HepG2 (cell line): ENCODE measurements at regions not wholly inside any gene's neighbourhood (a gene's known extent, or its start where the extent isn't known, plus 50 kb on each side); places are given as distances from the start of the nearest gene placed in this dataset.

Experiments used
- ATAC-seq: fragments of 200-7000 bp; cut with Tn5 transposase; 3 replicates; pipeline ENCODE4 v1.9.1; 2020; ENCODE audit warnings: mild to moderate bottlenecking, moderate library complexity
- BruUV-seq: library from RNA; stranded (reverse); fragments of 400-500 nt; replicated peaks from 2 replicates; lab custom pipeline; 2021; lab: Mats Ljungman, UMichigan
- CTCF ChIA-PET: fragments of 300-600 bp; formaldehyde crosslinking; extraction: SDS; loops from one replicate; lab custom pipeline; 2021; ENCODE audit warnings: low total read pairs, inconsistent platforms, low intra/inter-chr PET ratio; lab: Yijun Ruan, JAX
- POLR2A ChIA-PET: fragments of 350-600 bp; sonication (Branson Sonifier 250); formaldehyde crosslinking; loops from one replicate; lab custom pipeline; 2020; ENCODE audit warnings: antibody characterized with exemption, inconsistent platforms; lab: Yijun Ruan, JAX
- DNase-seq: peaks from one replicate; pipeline ENCODE4 v3.0.0-alpha.2; 2015; ENCODE audit warnings: low spot score
- FAIRE-seq: peaks from 3 replicates; lab custom pipeline; 2011; peaks lifted over from hg19 to GRCh38; lab: Jason Lieb, UNC
- H2AFZ ChIP-seq: one replicate; pipeline ENCODE4 v1.6.1; 2011; ENCODE audit warnings: low read length, inconsistent platforms
- H3K27ac ChIP-seq: fragments of 300-600 bp; 3 replicates; pipeline ENCODE4 v1.8.0; 2011; ENCODE audit warnings: mixed run types, mild to moderate bottlenecking, mixed read lengths, low read length, inconsistent platforms; ENCODE audit not compliant: insufficient read depth; ENCODE audit errors: extremely low read length
- H3K27me3 ChIP-seq, 2 experiments: fragments of 200-600 bp in 1 of 2; 2 replicates in 1 of 2; 3 replicates in 1 of 2; pipeline versions ENCODE4 v1.6.0 to v1.8.0; 2011; ENCODE audit warnings: low read length in 2 of 2, mild to moderate bottlenecking in 2 of 2, moderate library complexity in 2 of 2, inconsistent platforms in 1 of 2; ENCODE audit not compliant: insufficient read depth in 2 of 2, control insufficient read depth in 1 of 2
- H3K36me3 ChIP-seq, 2 experiments: fragments of 200-600 bp in 1 of 2; replicated peaks in 1 of 2; 2 replicates in 1 of 2; 3 replicates in 1 of 2; pipeline versions ENCODE4 v1.5.1 to v1.8.0; 2011; ENCODE audit warnings: low read length in 2 of 2, inconsistent platforms in 1 of 2; ENCODE audit not compliant: insufficient read depth in 2 of 2, control insufficient read depth in 1 of 2
- H3K4me1 ChIP-seq: 2 replicates; pipeline ENCODE4 v1.5.1; 2012; ENCODE audit warnings: low read length, inconsistent platforms; ENCODE audit not compliant: insufficient read depth
- H3K4me2 ChIP-seq: 2 replicates; pipeline ENCODE4 v1.6.0; 2011; ENCODE audit warnings: low read depth, low read length, inconsistent platforms
- H3K4me3 ChIP-seq, 3 experiments: fragments of 200-600 bp in 1 of 3; sonication (generic), shearing (Covaris generic) in 1 of 3; replicated peaks in 1 of 3; 2 replicates each; pipeline ENCODE4 v1.5.1; 2011 to 2016; ENCODE audit warnings: low read length in 3 of 3, inconsistent platforms in 2 of 3, low read depth in 2 of 3, mild to moderate bottlenecking in 2 of 3, control low read depth in 1 of 3, mixed read lengths in 1 of 3; ENCODE audit not compliant: insufficient read depth in 1 of 3
- H3K79me2 ChIP-seq: one replicate; pipeline ENCODE4 v1.6.1; 2011; ENCODE audit warnings: low read length, inconsistent platforms; ENCODE audit not compliant: insufficient read depth
- H3K9ac ChIP-seq: 2 replicates; pipeline ENCODE4 v1.6.0; 2011; ENCODE audit warnings: mild to moderate bottlenecking, low read depth, low read length, inconsistent platforms; ENCODE audit not compliant: insufficient read depth
- H3K9me3 ChIP-seq: 2 replicates; pipeline ENCODE4 v1.5.1; 2012; ENCODE audit warnings: mild to moderate bottlenecking, low read length
- H4K20me1 ChIP-seq: 2 replicates; pipeline ENCODE4 v1.6.0; 2011; ENCODE audit warnings: inconsistent platforms, mild to moderate bottlenecking, low read length, moderate library complexity; ENCODE audit not compliant: insufficient read depth
- CBX5 ChIP-seq: sonication (generic); formaldehyde crosslinking; IDR thresholded peaks from 2 replicates; pipeline ENCODE4 v1.4.0; 2020; ENCODE audit warnings: missing genetic modification reagents, borderline replicate concordance
- CCAR2 ChIP-seq: fragments of 200-400 bp; formaldehyde crosslinking; optimal IDR thresholded peaks from 2 replicates; pipeline ENCODE3; 2018; ENCODE audit warnings: low read depth, mild to moderate bottlenecking, low read length, moderate library complexity
- HNRNPH1 ChIP-seq: fragments of 200-400 bp; formaldehyde crosslinking; optimal IDR thresholded peaks from 2 replicates; pipeline ENCODE3; 2017; ENCODE audit warnings: mild to moderate bottlenecking, low read depth, low read length
- PRPF4 ChIP-seq: fragments of 200-400 bp; formaldehyde crosslinking; IDR thresholded peaks from 2 replicates; pipeline ENCODE4 v1.6.1; 2016; ENCODE audit warnings: low read length, low read depth; ENCODE audit not compliant: poor library complexity, severe bottlenecking
- SALL2 ChIP-seq: sonication (generic); formaldehyde crosslinking; IDR thresholded peaks from 2 replicates; pipeline ENCODE4 v1.8.1; 2023; ENCODE audit warnings: mild to moderate bottlenecking, missing genetic modification reagents, inconsistent platforms
- SOX5 ChIP-seq: IDR thresholded peaks from 2 replicates; pipeline ENCODE4 v1.6.1; 2016; ENCODE audit warnings: borderline replicate concordance
- STAG1 ChIP-seq: sonication (generic); formaldehyde crosslinking; IDR thresholded peaks from 2 replicates; pipeline ENCODE4 v1.4.0; 2020; ENCODE audit warnings: missing genetic modification reagents
- TARDBP ChIP-seq: sonication (generic); formaldehyde crosslinking; IDR thresholded peaks from 2 replicates; pipeline ENCODE4 v1.8.0; 2022; ENCODE audit warnings: mild to moderate bottlenecking, missing genetic modification reagents
- ZNF451 ChIP-seq: sonication (generic); formaldehyde crosslinking; IDR thresholded peaks from 2 replicates; pipeline ENCODE4 v1.5.0; 2020; ENCODE audit warnings: mild to moderate bottlenecking, missing genetic modification reagents
- ZNF713 ChIP-seq: sonication (generic); formaldehyde crosslinking; IDR thresholded peaks from 2 replicates; pipeline ENCODE4 v1.4.0; 2020; ENCODE audit warnings: mild to moderate bottlenecking, missing genetic modification reagents
- ZSCAN12 ChIP-seq: sonication (generic); formaldehyde crosslinking; IDR thresholded peaks from 2 replicates; pipeline ENCODE4 v1.9.0; 2021; ENCODE audit warnings: mild to moderate bottlenecking, missing genetic modification reagents
- WGBS: methylation state at CpG from one replicate; pipeline ENCODE4 v1.1.6; 2017; ENCODE audit warnings: low lambda C conversion rate; 5-methylcytosine and 5-hydroxymethylcytosine counted together
- in situ Hi-C: cut with HindIII; loops from 2 replicates; pipeline ENCODE4 v1.10.0; 2017; ENCODE audit warnings: low pct_unique_long_range_greater_than_20kb; ENCODE audit not compliant: extremely low pct_ligation_motif_present
- intact Hi-C: fragments of 100-400 bp; cut with micrococcal nuclease; formaldehyde crosslinking; loops from one replicate; pipeline ENCODE4 v1.10.0; 2022; ENCODE audit not compliant: unreplicated experiment
- TF ChIP-seq, protein P1 (sequence below): sonication (generic); formaldehyde crosslinking; IDR thresholded peaks from 2 replicates; pipeline ENCODE4 v1.8.1; 2023; ENCODE audit warnings: mild to moderate bottlenecking, missing genetic modification reagents
- TF ChIP-seq, protein P2 (sequence below): sonication (generic); formaldehyde crosslinking; IDR thresholded peaks from 2 replicates; pipeline ENCODE4 v1.5.0; 2020; ENCODE audit warnings: mild to moderate bottlenecking, missing genetic modification reagents
- TF ChIP-seq, protein P3 (sequence below): sonication (generic); formaldehyde crosslinking; IDR thresholded peaks from 2 replicates; pipeline ENCODE4 v1.5.1; 2020; ENCODE audit warnings: missing genetic modification reagents, mild to moderate bottlenecking, borderline replicate concordance

DNA sequence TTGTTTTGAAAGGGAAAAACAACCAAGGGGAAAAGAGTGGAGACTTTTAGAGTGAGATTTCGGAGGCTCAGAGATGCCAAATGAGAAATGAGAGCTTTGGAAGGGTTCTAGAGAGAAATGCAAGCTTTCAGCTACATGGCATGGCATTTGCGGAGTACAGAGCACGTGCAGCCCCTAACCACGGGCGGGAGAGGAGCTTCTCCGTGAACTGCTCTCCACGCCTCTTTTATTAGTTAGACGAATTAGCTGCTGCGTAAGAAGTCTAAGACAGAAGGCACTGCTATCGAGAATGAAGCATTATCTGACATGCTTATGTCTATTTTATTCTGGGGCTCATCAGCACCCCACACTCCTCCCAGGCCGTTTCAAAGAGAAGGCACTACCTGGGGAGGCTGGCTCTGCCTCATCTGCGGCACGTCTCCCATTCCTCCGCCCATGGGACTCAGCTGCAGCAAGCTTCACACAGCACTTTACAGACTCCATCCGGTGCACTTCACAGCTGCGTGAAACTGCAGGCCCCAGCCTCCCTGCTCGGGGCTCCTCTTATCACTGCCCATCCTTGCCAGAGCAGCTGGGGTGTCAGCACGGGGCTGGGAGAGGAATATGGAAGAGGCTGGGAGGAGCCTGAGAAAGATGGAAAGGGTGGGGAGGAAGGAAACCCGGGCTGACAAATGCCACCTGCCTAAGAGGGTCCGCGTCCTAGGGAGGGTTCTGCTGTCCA lies 207.3 kb upstream of the APCDD1 start:
- no peak overlapping the region for H3K27ac ChIP-seq
- no peaks in the 10 kb centered on the region for H3K9me3 ChIP-seq
- FAIRE-seq (no peak), ATAC-seq (no peak), DNase-seq (no peak)
- no peaks in the 10 kb centered on the region for H3K4me1 ChIP-seq
- H3K79me2 ChIP-seq: no peaks in the 10 kb centered on the region
- H3K36me3 ChIP-seq: no peaks in the 10 kb centered on the region
- in situ Hi-C loops (no loop called here), intact Hi-C loops (no loop called here)
- H3K27me3 ChIP-seq: peaks cover 1 to 14% of the 10 kb centered on the region in 2 experiments; a peak in 2 of 5 replicates
- no peaks in the 10 kb centered on the region for H4K20me1 ChIP-seq
- ChIA-PET CTCF (no interaction called here), POLR2A (no interaction called here)
- H3K4me3 ChIP-seq: no peak overlapping the region
- 56% methylated on average over 18 of the region's 21 CpGs for WGBS
- no peak overlapping the region for H3K4me2 ChIP-seq
- no peak overlapping the region for H3K9ac ChIP-seq
- BruUV-seq: no TSS peak
- H2AFZ ChIP-seq: no peak overlapping the region
- TF ChIP-seq HNRNPH1 (no peak), ZNF713 (CRISPR knock-in tag) (no peak), CBX5 (no peak), TARDBP (CRISPR knock-in tag) (no peak), SOX5 (CRISPR knock-in tag) (no peak), PRPF4 (no peak), STAG1 (CRISPR knock-in tag) (no peak), CCAR2 (no peak), ZNF451 (no peak), SALL2 (CRISPR knock-in tag) (no peak), ZSCAN12 (CRISPR knock-in tag) (no peak)
- TF ChIP-seq, protein P1, sequence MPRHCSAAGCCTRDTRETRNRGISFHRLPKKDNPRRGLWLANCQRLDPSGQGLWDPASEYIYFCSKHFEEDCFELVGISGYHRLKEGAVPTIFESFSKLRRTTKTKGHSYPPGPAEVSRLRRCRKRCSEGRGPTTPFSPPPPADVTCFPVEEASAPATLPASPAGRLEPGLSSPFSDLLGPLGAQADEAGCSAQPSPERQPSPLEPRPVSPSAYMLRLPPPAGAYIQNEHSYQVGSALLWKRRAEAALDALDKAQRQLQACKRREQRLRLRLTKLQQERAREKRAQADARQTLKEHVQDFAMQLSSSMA (CRISPR knock-in tag): no peak
- TF ChIP-seq, protein P2, sequence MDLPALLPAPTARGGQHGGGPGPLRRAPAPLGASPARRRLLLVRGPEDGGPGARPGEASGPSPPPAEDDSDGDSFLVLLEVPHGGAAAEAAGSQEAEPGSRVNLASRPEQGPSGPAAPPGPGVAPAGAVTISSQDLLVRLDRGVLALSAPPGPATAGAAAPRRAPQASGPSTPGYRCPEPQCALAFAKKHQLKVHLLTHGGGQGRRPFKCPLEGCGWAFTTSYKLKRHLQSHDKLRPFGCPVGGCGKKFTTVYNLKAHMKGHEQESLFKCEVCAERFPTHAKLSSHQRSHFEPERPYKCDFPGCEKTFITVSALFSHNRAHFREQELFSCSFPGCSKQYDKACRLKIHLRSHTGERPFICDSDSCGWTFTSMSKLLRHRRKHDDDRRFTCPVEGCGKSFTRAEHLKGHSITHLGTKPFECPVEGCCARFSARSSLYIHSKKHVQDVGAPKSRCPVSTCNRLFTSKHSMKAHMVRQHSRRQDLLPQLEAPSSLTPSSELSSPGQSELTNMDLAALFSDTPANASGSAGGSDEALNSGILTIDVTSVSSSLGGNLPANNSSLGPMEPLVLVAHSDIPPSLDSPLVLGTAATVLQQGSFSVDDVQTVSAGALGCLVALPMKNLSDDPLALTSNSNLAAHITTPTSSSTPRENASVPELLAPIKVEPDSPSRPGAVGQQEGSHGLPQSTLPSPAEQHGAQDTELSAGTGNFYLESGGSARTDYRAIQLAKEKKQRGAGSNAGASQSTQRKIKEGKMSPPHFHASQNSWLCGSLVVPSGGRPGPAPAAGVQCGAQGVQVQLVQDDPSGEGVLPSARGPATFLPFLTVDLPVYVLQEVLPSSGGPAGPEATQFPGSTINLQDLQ (CRISPR knock-in tag): no peak
- TF ChIP-seq, protein P3, sequence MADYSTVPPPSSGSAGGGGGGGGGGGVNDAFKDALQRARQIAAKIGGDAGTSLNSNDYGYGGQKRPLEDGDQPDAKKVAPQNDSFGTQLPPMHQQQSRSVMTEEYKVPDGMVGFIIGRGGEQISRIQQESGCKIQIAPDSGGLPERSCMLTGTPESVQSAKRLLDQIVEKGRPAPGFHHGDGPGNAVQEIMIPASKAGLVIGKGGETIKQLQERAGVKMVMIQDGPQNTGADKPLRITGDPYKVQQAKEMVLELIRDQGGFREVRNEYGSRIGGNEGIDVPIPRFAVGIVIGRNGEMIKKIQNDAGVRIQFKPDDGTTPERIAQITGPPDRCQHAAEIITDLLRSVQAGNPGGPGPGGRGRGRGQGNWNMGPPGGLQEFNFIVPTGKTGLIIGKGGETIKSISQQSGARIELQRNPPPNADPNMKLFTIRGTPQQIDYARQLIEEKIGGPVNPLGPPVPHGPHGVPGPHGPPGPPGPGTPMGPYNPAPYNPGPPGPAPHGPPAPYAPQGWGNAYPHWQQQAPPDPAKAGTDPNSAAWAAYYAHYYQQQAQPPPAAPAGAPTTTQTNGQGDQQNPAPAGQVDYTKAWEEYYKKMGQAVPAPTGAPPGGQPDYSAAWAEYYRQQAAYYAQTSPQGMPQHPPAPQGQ (CRISPR knock-in tag): no peak
